Right hindlimb (tissue), 1 donor: ENCODE measurements at regions not wholly inside any gene's neighbourhood (a gene's known extent, or its start where the extent isn't known, plus 50 kb on each side); places are given as distances from the start of the nearest gene placed in this dataset.

Experiments
- DNase-seq: peaks from one replicate; pipeline ENCODE4 v3.0.0-alpha.2; 2018

DNA sequence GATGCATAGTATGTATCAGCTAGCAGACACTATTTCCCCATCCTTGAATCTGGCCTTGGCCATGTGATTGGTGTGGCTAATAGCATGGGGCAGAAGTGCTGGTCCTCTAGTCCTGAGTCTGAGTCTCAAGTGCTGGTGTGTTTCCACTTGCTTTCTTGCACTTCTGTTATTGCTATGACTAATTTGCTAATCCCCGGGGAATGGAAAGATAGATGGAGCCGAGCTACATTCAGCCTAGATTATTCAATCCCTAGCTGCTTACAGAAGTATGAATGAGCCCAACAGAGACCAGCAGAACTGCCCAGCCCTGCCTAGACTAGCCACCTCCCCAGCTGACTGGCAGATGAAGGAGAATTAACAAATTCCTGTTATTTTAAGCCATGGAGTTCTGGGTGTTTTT lies 53.2 kb upstream of the SYPL1 start:
- no peak for DNase-seq

DNA sequence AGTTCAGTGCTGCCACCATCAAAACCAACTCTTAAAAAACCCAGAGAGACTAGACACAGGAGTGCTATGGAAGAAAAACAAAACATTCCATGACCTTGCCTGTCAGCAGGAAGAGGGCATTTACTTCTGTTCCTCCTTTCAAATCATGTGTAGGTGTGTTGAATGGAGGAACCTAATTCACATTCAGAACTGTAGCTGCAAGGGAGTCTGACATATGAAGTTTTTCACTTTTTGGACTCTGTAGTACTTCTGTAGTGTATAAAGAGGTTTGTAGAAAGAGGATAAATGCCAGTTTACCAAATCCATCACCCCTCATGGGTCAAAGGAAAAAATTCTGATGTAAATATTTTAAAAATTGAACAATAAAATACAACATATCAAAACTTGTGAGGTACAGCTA lies 51.1 kb upstream of the SYPL1 start:
- DNase-seq: no peak
